Esophagus (tissue), 2 donors: ENCODE measurements at regions not wholly inside any gene's neighbourhood (a gene's known extent, or its start where the extent isn't known, plus 50 kb on each side); places are given as distances from the start of the nearest gene placed in this dataset.

ENCODE experiments used
- H3K27ac ChIP-seq, 2 donors: one replicate each; pipeline ENCODE4 v1.5.1; 2013; ENCODE audit warnings: low read depth in 2 of 2, mild to moderate bottlenecking in 2 of 2, inconsistent platforms in 1 of 2, low read length in 1 of 2, moderate library complexity in 1 of 2
- H3K27me3 ChIP-seq, 2 donors: one replicate each; pipeline ENCODE4 v1.6.1; 2013; ENCODE audit warnings: low read length in 2 of 2, control low read depth in 1 of 2, mild to moderate bottlenecking in 1 of 2; ENCODE audit not compliant: insufficient read depth in 2 of 2, control insufficient read depth in 1 of 2
- H3K36me3 ChIP-seq, 2 donors: one replicate each; pipeline ENCODE4 v1.6.1; 2013; ENCODE audit warnings: low read length in 1 of 2; ENCODE audit not compliant: control insufficient read depth in 2 of 2, insufficient read depth in 2 of 2
- H3K4me1 ChIP-seq, 2 donors: one replicate each; pipeline ENCODE4 v1.6.1; 2013; ENCODE audit warnings: low read length in 1 of 2; ENCODE audit not compliant: control insufficient read depth in 2 of 2, insufficient read depth in 2 of 2
- H3K4me3 ChIP-seq, 2 donors: one replicate each; pipeline ENCODE4 v1.5.1; 2013; ENCODE audit warnings: low read length in 2 of 2, mild to moderate bottlenecking in 2 of 2, low read depth in 1 of 2, moderate library complexity in 1 of 2
- H3K9me3 ChIP-seq, 2 donors: one replicate each; pipeline ENCODE4 v1.6.1; 2013; ENCODE audit warnings: mild to moderate bottlenecking in 2 of 2, low read depth in 1 of 2, low read length in 1 of 2, moderate library complexity in 1 of 2; ENCODE audit not compliant: control insufficient read depth in 2 of 2, insufficient read depth in 1 of 2
- WGBS, 2 donors: extraction: QIAGEN DNeasy Blood & Tissue Kit; methylation state at CpG; one replicate each; pipeline ENCODE4 v1.1.7; 2013; 5-methylcytosine and 5-hydroxymethylcytosine counted together
- donor health status: healthy with polysubstance abuse.
- donor health status: Bipolar disorder and iron deficiency.

DNA sequence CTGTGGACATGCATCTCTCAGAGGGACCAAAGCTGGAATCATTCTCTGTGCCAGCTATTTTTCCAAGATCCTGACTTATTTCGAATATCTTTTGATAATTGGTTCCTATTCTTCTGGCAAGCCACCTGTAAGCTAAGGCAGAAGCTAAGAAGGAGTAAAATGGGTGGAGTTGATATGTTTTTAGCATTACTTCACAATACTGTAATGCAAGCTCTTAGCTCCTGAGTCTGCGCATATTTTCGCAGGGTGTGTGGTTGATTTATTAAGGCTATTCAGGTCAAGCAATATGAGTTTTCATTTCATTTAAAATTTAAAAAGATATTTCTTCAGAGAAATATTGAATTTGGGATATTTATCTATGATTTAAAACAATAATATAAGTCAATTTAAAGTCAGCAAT is 158.5 kb upstream of the ADAMTS16 start:
- H3K4me3 ChIP-seq = no peak overlapping the region
- no peak overlapping the region for H3K27ac ChIP-seq
- no peaks in the 10 kb centered on the region for H3K36me3 ChIP-seq
- H3K27me3 ChIP-seq = no peaks in the 10 kb centered on the region
- no peaks in the 10 kb centered on the region for H3K4me1 ChIP-seq
- WGBS, 2 donors = 73 to 76% methylated on average over 3 of the region's 3 CpGs
- no peaks in the 10 kb centered on the region for H3K9me3 ChIP-seq

DNA sequence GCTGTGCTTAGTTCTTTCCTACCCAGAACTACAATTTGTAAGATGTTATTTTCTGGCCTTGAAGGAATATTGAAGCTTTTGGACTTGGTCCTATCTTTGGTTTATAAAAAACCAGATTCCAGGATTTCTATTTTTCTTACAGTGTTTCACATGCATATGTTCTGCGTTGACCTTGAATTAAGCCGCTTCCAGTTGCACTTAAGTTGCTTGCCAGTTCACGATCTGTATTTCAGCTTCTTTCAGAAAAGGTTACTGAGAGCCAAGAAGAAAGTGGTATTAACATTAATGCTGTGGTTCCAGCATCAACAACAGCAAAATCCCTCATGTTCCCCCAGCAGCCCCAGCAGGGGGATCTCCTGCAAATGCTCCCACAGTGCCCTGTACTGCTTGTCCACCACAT is 156.4 kb upstream of the ADAMTS16 start:
- no peak overlapping the region for H3K4me3 ChIP-seq
- no peaks in the 10 kb centered on the region for H3K27me3 ChIP-seq
- 75 to 80% methylated on average over 3 of the region's 3 CpGs for WGBS, 2 donors
- H3K4me1 ChIP-seq = no peaks in the 10 kb centered on the region
- no peaks in the 10 kb centered on the region for H3K36me3 ChIP-seq
- no peaks in the 10 kb centered on the region for H3K9me3 ChIP-seq
- H3K27ac ChIP-seq = no peak overlapping the region

DNA sequence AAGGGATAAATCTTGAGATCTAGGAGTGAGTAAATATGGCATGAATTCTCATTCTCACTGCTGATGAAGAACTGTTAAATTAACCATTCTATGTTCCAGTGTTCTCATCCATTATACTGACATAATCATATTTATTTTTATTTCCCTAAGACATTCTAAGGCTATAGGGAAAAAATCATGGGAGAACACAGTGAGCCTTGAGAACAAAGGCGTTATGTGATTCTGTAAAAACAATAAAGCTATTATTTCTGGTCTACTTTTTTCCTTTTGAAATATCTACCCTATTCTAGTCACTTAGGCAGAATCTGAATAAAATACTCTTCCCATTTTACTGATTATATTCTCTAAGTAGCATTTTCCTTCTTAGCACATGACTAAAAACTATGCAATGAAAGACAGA is 155.7 kb upstream of the ADAMTS16 start:
- Histone ChIP-seq H3K27ac (no peak overlapping the region), H3K9me3 (no peaks in the 10 kb centered on the region), H3K27me3 (no peaks in the 10 kb centered on the region), H3K36me3 (no peaks in the 10 kb centered on the region), H3K4me1 (no peaks in the 10 kb centered on the region), H3K4me3 (no peak overlapping the region)
- whole genome bisulfite sequencing, 2 donors = 77 to 83% methylated on average over 1 of the region's 1 CpG

DNA sequence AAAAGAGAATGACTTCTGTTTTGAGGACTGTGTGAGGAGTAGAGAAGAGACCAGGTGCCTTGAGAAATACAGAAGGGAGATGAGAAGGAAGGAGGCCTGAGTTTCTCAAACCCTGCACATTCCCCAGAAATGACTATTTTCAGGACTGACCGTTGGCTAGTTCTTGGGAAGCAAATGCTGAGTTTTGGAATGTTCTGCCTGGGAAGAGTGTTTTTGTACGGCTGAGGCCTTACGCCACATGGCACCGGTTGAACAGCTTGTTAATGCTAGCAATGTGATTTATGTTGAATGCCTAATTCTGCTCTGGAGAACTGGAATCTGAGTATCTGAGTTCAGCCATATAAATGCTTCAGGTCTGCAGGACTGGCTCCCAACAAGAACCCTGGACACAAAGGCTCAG is 152.7 kb upstream of the ADAMTS16 start:
- H3K9me3 ChIP-seq = no peaks in the 10 kb centered on the region
- no peaks in the 10 kb centered on the region for H3K27me3 ChIP-seq
- no peak overlapping the region for H3K27ac ChIP-seq
- no peak overlapping the region for H3K4me3 ChIP-seq
- H3K4me1 ChIP-seq = no peaks in the 10 kb centered on the region
- no peaks in the 10 kb centered on the region for H3K36me3 ChIP-seq
- WGBS, 2 donors = 74 to 76% methylated on average over 4 of the region's 4 CpGs

DNA sequence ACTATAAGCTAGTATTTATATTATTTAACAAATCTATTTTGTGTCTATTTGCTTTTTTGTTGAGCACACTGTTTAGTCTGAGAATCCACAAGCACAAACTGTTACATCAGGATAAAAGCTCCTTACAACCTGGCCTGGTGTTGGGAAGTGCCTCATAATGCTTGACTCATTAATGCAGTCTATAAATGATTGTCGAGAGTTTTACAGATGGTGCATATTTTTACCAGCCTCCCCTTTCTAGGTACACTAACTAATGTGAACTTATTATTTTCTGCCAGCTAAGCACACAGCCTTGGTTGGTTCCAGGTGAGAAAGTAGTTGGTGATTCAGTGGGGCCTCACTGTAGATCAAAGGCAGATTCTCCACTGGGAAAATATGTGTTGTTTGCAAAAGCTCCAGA is 151.0 kb upstream of the ADAMTS16 start:
- Histone ChIP-seq H3K9me3 (no peaks in the 10 kb centered on the region), H3K4me1 (no peaks in the 10 kb centered on the region), H3K4me3 (no peak overlapping the region), H3K36me3 (no peaks in the 10 kb centered on the region), H3K27ac (no peak overlapping the region), H3K27me3 (no peaks in the 10 kb centered on the region)
- 48 to 52% methylated on average over 1 of the region's 1 CpG for WGBS, 2 donors

DNA sequence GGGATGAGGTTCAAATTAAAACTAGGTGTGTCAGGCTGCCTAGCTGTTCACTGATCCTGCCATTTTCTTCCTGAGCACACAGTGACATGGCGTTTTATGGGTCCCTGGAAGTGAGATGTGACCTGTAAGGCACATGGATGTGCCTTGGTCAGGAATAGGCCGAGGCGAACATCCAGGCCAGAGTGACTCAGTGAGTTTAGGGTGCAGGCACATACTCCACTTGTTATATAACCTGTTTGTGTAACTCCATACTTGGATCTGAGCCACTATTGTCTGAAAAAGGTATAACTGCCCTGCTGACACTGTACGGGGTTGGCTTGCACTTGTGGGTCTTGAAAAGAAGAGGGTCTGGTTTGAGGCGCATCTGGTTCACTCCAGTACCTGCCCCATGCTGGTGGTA is 150.1 kb upstream of the ADAMTS16 start:
- WGBS, 2 donors = 82 to 85% methylated on average over 5 of the region's 5 CpGs
- H3K27me3 ChIP-seq = no peaks in the 10 kb centered on the region

DNA sequence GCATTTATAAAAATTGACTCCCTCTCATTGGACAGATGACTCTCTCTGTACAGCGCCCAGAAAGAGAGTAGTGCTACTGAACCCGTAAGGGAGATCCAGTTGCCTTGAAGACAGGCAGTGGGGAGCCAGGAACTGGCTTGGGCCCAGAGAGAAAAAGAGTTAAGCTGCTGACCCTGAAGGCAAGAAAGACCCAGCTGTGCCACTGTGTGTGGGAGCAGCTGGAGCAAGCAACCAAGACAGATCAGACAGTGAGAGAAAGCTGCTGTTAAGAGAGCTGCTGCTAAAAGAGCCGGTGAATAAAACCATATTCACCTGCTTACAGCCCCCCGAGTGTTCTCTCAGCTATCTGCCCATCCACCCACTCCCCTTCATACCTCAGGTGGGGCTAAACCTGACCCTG is 149.7 kb upstream of the ADAMTS16 start:
- H3K4me1 ChIP-seq = no peaks in the 10 kb centered on the region
- no peaks in the 10 kb centered on the region for H3K36me3 ChIP-seq
- 77 to 80% methylated on average over 4 of the region's 4 CpGs for WGBS, 2 donors
- H3K27ac ChIP-seq = no peak overlapping the region
- no peaks in the 10 kb centered on the region for H3K9me3 ChIP-seq
- no peak overlapping the region for H3K4me3 ChIP-seq
- no peaks in the 10 kb centered on the region for H3K27me3 ChIP-seq

More for the DNA sequence above, 150.1 kb upstream of the ADAMTS16 start:
- Histone ChIP-seq H3K4me3 (no peak overlapping the region), H3K4me1 (no peaks in the 10 kb centered on the region), H3K9me3 (no peaks in the 10 kb centered on the region), H3K36me3 (no peaks in the 10 kb centered on the region), H3K27ac (no peak overlapping the region)

DNA sequence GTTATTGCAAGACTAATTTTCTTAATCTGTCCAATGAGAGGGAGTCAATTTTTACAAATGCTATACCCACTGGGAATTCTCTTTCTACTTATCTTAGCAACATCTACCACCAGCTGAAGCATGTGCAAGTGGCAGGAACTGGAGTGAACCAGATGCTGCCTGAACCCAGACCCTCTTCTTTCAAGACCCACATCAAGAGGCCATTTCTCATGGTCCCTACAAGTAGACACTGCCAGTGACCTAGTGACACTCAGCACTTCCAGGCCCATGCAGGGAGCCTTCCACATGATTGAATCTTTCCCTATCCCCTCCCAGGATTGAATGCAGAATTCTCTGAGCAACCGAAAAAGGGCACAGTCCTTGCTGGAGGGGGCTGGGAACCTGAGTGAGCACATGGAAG is 148.2 kb upstream of the ADAMTS16 start:
- H3K27me3 ChIP-seq = no peaks in the 10 kb centered on the region
- WGBS, 2 donors = 79 to 87% methylated on average over 1 of the region's 1 CpG
- no peaks in the 10 kb centered on the region for H3K9me3 ChIP-seq
- no peak overlapping the region for H3K27ac ChIP-seq
- H3K4me3 ChIP-seq = no peak overlapping the region
- H3K36me3 ChIP-seq = no peaks in the 10 kb centered on the region
- no peaks in the 10 kb centered on the region for H3K4me1 ChIP-seq

DNA sequence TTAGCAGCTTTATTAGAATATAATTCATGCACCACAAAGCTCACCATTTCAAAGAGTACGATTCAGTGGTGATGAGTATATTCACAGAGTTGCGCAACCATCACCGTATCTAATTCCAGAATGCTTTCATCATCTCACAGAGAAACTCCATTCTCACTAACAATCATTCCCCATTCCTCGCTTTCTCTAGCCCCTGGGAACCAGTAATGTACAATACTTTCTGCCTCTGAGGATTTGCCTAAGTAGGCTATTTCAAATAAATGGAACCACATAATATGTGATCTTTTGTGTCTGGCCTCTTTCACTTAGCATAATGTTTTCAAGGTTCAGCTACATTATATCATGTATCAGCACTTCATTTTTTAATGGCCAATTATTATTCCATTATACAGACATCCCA is 145.1 kb upstream of the ADAMTS16 start:
- Histone ChIP-seq H3K36me3 (no peaks in the 10 kb centered on the region), H3K27me3 (no peaks in the 10 kb centered on the region)
- 61 to 76% methylated on average over 4 of the region's 4 CpGs for WGBS, 2 donors

DNA sequence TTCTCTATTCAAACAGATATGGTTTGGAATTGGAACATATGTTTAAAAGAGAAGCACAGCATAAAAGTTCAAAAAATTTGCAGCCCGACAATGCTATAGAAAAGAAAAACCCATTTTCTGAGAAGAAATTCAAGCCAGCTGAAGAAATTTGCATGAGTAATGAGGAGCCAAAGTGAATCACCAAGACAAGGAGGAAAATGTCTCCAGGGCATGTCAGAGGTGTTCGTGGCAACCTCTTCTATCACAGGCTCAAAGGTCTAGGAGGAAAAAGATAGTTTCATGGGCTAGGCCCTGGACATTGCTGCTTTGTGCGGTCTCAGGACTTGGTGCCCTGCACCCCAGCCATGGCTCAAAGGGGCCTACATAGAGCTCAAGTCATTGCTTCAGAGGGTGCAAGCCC is 134.8 kb upstream of the ADAMTS16 start:
- no peak overlapping the region for H3K27ac ChIP-seq
- no peaks in the 10 kb centered on the region for H3K27me3 ChIP-seq
- no peaks in the 10 kb centered on the region for H3K4me1 ChIP-seq
- H3K9me3 ChIP-seq = peaks cover 0 to 2% of the 10 kb centered on the region in 2 donors
- 63 to 66% methylated on average over 3 of the region's 3 CpGs for WGBS, 2 donors
- no peaks in the 10 kb centered on the region for H3K36me3 ChIP-seq
- no peak overlapping the region for H3K4me3 ChIP-seq

More for the DNA sequence above, 145.1 kb upstream of the ADAMTS16 start:
- Histone ChIP-seq H3K27ac (no peak overlapping the region), H3K9me3 (no peaks in the 10 kb centered on the region), H3K4me3 (no peak overlapping the region), H3K4me1 (no peaks in the 10 kb centered on the region)
